ENCODE measurements at regions not wholly inside any gene's neighbourhood (a gene's known extent, or its start where the extent isn't known, plus 50 kb on each side); places are given as distances from the start of the nearest gene placed in this dataset.

- TF ChIP-seq CTCF (conservative IDR thresholded peaks at IDR 0.05; ENCODE audit: low read length) (no peak), EZH2phosphoT487 (IDR thresholded peaks at IDR 0.05; ENCODE audit: borderline replicate concordance, low read depth, low read length) (no peak)
Measured at GRCh38 chr18:61085761-61086160, 247.5 kb upstream of the CDH20 start.

Data from OCI-LY7 (cell line).